ENCODE measurements at regions not wholly inside any gene's neighbourhood (a gene's known extent, or its start where the extent isn't known, plus 50 kb on each side); places are given as distances from the start of the nearest gene placed in this dataset.

GRCh38 chr18:38867680-38868079 is 1302.1 kb upstream of the CELF4 start:
- H3K9ac ChIP-seq, result no peak overlapping the region
- H2AFZ ChIP-seq (replicated peaks), result no peak overlapping the region
- H3K36me3 ChIP-seq, result no peaks in the 10 kb centered on the region
- no peak overlapping the region for H3K4me2 ChIP-seq
- H3K9me3 ChIP-seq (ENCODE audit: low read depth), result no peaks in the 10 kb centered on the region
- Mint-ChIP-seq H3K27me3 (ENCODE audit: insufficient read depth, low read depth) (no peaks in the 10 kb centered on the region), H3K4me1 (no peaks in the 10 kb centered on the region), H3K9me3 (no peaks in the 10 kb centered on the region), H3K4me3 (no peak overlapping the region), H3K27ac (no peak overlapping the region), H3K36me3 (no peaks in the 10 kb centered on the region)
- H4K20me1 ChIP-seq (ENCODE audit: low read depth), result no peaks in the 10 kb centered on the region
- H3K4me1 ChIP-seq, result no peaks in the 10 kb centered on the region
- H3K79me2 ChIP-seq (ENCODE audit: low read depth), result no peaks in the 10 kb centered on the region
- no peak overlapping the region for H3K4me3 ChIP-seq
- DNase-seq (ENCODE audit: low spot score), result no peak
- no peaks in the 10 kb centered on the region for H3F3A ChIP-seq (ENCODE audit: low read depth)
- TF ChIP-seq EZH2 (IDR thresholded peaks at IDR 0.05), result no peak
- TF ChIP-seq, protein P1, sequence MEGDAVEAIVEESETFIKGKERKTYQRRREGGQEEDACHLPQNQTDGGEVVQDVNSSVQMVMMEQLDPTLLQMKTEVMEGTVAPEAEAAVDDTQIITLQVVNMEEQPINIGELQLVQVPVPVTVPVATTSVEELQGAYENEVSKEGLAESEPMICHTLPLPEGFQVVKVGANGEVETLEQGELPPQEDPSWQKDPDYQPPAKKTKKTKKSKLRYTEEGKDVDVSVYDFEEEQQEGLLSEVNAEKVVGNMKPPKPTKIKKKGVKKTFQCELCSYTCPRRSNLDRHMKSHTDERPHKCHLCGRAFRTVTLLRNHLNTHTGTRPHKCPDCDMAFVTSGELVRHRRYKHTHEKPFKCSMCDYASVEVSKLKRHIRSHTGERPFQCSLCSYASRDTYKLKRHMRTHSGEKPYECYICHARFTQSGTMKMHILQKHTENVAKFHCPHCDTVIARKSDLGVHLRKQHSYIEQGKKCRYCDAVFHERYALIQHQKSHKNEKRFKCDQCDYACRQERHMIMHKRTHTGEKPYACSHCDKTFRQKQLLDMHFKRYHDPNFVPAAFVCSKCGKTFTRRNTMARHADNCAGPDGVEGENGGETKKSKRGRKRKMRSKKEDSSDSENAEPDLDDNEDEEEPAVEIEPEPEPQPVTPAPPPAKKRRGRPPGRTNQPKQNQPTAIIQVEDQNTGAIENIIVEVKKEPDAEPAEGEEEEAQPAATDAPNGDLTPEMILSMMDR (IDR thresholded peaks at IDR 0.05), result peak; percentile 11
- no peaks in the 10 kb centered on the region for H3K27me3 ChIP-seq
- no peak overlapping the region for H3K27ac ChIP-seq

- no peaks in the 10 kb centered on the region for H3F3A ChIP-seq (ENCODE audit: low read depth)
- Mint-ChIP-seq H3K4me1 (no peaks in the 10 kb centered on the region), H3K36me3 (no peaks in the 10 kb centered on the region), H3K4me3 (no peak overlapping the region), H3K9me3 (no peaks in the 10 kb centered on the region), H3K27me3 (ENCODE audit: insufficient read depth, low read depth) (no peaks in the 10 kb centered on the region), H3K27ac (no peak overlapping the region)
- no peaks in the 10 kb centered on the region for H3K36me3 ChIP-seq
- no peak overlapping the region for H3K4me3 ChIP-seq
- DNase-seq (ENCODE audit: low spot score), result no peak
- no peak overlapping the region for H3K9ac ChIP-seq
- H3K27ac ChIP-seq, result no peak overlapping the region
- H3K9me3 ChIP-seq (ENCODE audit: low read depth), result no peaks in the 10 kb centered on the region
- H3K27me3 ChIP-seq, result no peaks in the 10 kb centered on the region
- no peaks in the 10 kb centered on the region for H4K20me1 ChIP-seq (ENCODE audit: low read depth)
- no peak for TF ChIP-seq EZH2 (IDR thresholded peaks at IDR 0.05)
- TF ChIP-seq, protein P1 (IDR thresholded peaks at IDR 0.05), result no peak
- TF ChIP-seq EZH2phosphoT487 (IDR thresholded peaks at IDR 0.05), result no peak
- no peak overlapping the region for H2AFZ ChIP-seq (replicated peaks)
- no peak overlapping the region for H3K4me2 ChIP-seq
- H3K4me1 ChIP-seq, result no peaks in the 10 kb centered on the region
- no peaks in the 10 kb centered on the region for H3K79me2 ChIP-seq (ENCODE audit: low read depth)
Measured at GRCh38 chr18:38851526-38851925, 1285.9 kb upstream of the CELF4 start.

GRCh38 chr18:38847326-38847725 is 1281.7 kb upstream of the CELF4 start:
- Histone ChIP-seq H3K4me1 (no peaks in the 10 kb centered on the region), H3K27me3 (no peaks in the 10 kb centered on the region), H3K36me3 (no peaks in the 10 kb centered on the region), H3K9me3 (ENCODE audit: low read depth) (no peaks in the 10 kb centered on the region), H3K27ac (no peak overlapping the region), H3K79me2 (ENCODE audit: low read depth) (no peaks in the 10 kb centered on the region), H3F3A (ENCODE audit: low read depth) (no peaks in the 10 kb centered on the region), H2AFZ (replicated peaks) (no peak overlapping the region), H4K20me1 (ENCODE audit: low read depth) (no peaks in the 10 kb centered on the region), H3K4me3 (no peak overlapping the region), H3K9ac (no peak overlapping the region), H3K4me2 (no peak overlapping the region)
- no peaks in the 10 kb centered on the region for H3K4me1 Mint-ChIP-seq
- no peak overlapping the region for H3K27ac Mint-ChIP-seq
- H3K36me3 Mint-ChIP-seq, result no peaks in the 10 kb centered on the region
- no peak overlapping the region for H3K4me3 Mint-ChIP-seq
- H3K27me3 Mint-ChIP-seq (ENCODE audit: insufficient read depth, low read depth), result no peaks in the 10 kb centered on the region
- H3K9me3 Mint-ChIP-seq, result no peaks in the 10 kb centered on the region
- no peak for DNase-seq (ENCODE audit: low spot score)
- TF ChIP-seq EZH2 (IDR thresholded peaks at IDR 0.05) (no peak), EZH2phosphoT487 (IDR thresholded peaks at IDR 0.05) (no peak)
- TF ChIP-seq, protein P1 (IDR thresholded peaks at IDR 0.05), result no peak

- Histone ChIP-seq H2AFZ (replicated peaks) (no peak overlapping the region), H3K27ac (no peak overlapping the region), H3K9me3 (ENCODE audit: low read depth) (no peaks in the 10 kb centered on the region), H3K27me3 (no peaks in the 10 kb centered on the region), H3K79me2 (ENCODE audit: low read depth) (no peaks in the 10 kb centered on the region), H3K36me3 (no peaks in the 10 kb centered on the region), H3K4me1 (no peaks in the 10 kb centered on the region), H3K9ac (no peak overlapping the region), H3K4me2 (no peak overlapping the region), H3K4me3 (no peak overlapping the region), H3F3A (ENCODE audit: low read depth) (no peaks in the 10 kb centered on the region), H4K20me1 (ENCODE audit: low read depth) (no peaks in the 10 kb centered on the region)
- H3K9me3 Mint-ChIP-seq, result no peaks in the 10 kb centered on the region
- H3K4me1 Mint-ChIP-seq, result no peaks in the 10 kb centered on the region
- DNase-seq (ENCODE audit: low spot score), result no peak
- no peaks in the 10 kb centered on the region for H3K27me3 Mint-ChIP-seq (ENCODE audit: insufficient read depth, low read depth)
- no peak overlapping the region for H3K27ac Mint-ChIP-seq
- no peaks in the 10 kb centered on the region for H3K36me3 Mint-ChIP-seq
- TF ChIP-seq, protein P1 (IDR thresholded peaks at IDR 0.05), result no peak
- TF ChIP-seq EZH2 (IDR thresholded peaks at IDR 0.05) (no peak), EZH2phosphoT487 (IDR thresholded peaks at IDR 0.05) (no peak)
- no peak overlapping the region for H3K4me3 Mint-ChIP-seq
Measured at GRCh38 chr18:38843291-38843690, 1277.7 kb upstream of the CELF4 start.
